ENCODE measurements at regions not wholly inside any gene's neighbourhood (a gene's known extent, or its start where the extent isn't known, plus 50 kb on each side); places are given as distances from the start of the nearest gene placed in this dataset.

DNA sequence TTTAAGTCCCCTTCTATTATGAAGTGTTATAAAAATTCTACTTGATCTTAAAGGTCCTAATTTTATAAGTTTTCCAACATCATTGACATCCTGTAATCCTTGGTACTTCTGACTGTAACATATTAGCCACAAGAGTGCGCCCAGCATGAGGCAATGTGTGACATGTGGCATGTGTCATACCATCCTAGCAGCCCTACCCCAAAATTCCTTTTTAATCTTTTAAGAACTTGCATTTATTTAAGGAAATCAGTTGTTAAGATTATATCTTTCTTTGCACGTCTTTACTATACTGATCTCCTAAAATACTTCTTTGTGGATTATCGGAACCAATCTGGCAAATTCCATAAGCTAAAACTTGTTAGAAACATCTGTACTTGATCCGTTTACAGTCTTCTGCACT is 167.1 kb upstream of the SLC24A3 start:
- DNase-seq (ENCODE audit: low read depth in 2 of 2), result no peak
- H3K4me1 ChIP-seq (ENCODE audit: control insufficient read depth, extremely low read depth, insufficient read depth, low read length), result no peaks in the 10 kb centered on the region
- no peak overlapping the region for H2AFZ ChIP-seq (ENCODE audit: low read length)
- H3K36me3 ChIP-seq (ENCODE audit: control insufficient read depth, insufficient read depth, low read length), result no peaks in the 10 kb centered on the region
- no peaks in the 10 kb centered on the region for H3K27me3 ChIP-seq (ENCODE audit: control insufficient read depth, insufficient read depth, low read length)
- H3K9ac ChIP-seq (ENCODE audit: insufficient read depth, low read length), result no peak overlapping the region
- no peak overlapping the region for H3K4me2 ChIP-seq (ENCODE audit: extremely low read depth, insufficient read depth, low read length)
- no peak for TF ChIP-seq EZH2 (IDR thresholded peaks at IDR 0.05; ENCODE audit: low read length, missing control alignments)
- TF ChIP-seq, protein P1, sequence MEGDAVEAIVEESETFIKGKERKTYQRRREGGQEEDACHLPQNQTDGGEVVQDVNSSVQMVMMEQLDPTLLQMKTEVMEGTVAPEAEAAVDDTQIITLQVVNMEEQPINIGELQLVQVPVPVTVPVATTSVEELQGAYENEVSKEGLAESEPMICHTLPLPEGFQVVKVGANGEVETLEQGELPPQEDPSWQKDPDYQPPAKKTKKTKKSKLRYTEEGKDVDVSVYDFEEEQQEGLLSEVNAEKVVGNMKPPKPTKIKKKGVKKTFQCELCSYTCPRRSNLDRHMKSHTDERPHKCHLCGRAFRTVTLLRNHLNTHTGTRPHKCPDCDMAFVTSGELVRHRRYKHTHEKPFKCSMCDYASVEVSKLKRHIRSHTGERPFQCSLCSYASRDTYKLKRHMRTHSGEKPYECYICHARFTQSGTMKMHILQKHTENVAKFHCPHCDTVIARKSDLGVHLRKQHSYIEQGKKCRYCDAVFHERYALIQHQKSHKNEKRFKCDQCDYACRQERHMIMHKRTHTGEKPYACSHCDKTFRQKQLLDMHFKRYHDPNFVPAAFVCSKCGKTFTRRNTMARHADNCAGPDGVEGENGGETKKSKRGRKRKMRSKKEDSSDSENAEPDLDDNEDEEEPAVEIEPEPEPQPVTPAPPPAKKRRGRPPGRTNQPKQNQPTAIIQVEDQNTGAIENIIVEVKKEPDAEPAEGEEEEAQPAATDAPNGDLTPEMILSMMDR (conservative IDR thresholded peaks at IDR 0.05 in 1 of 2, IDR thresholded peaks at IDR 0.05 in 1 of 2; ENCODE audit: low read depth in 1 of 2, low read length in 2 of 2), result no peak
- no peak overlapping the region for H3K4me3 ChIP-seq (replicated peaks in 1 of 4; ENCODE audit: control extremely low read depth in 1 of 4, insufficient read depth in 1 of 4, low read depth in 3 of 4, low read length in 4 of 4)
- H3K79me2 ChIP-seq (ENCODE audit: control insufficient read depth, insufficient read depth, low read length), result no peaks in the 10 kb centered on the region
- H3K9me3 ChIP-seq (ENCODE audit: control insufficient read depth, insufficient read depth, low read depth, low read length), result no peaks in the 10 kb centered on the region
- no peak overlapping the region for H3K27ac ChIP-seq (ENCODE audit: insufficient read depth, low read length)
- H4K20me1 ChIP-seq (ENCODE audit: control insufficient read depth, extremely low read depth, insufficient read depth, low read length), result no peaks in the 10 kb centered on the region

DNA sequence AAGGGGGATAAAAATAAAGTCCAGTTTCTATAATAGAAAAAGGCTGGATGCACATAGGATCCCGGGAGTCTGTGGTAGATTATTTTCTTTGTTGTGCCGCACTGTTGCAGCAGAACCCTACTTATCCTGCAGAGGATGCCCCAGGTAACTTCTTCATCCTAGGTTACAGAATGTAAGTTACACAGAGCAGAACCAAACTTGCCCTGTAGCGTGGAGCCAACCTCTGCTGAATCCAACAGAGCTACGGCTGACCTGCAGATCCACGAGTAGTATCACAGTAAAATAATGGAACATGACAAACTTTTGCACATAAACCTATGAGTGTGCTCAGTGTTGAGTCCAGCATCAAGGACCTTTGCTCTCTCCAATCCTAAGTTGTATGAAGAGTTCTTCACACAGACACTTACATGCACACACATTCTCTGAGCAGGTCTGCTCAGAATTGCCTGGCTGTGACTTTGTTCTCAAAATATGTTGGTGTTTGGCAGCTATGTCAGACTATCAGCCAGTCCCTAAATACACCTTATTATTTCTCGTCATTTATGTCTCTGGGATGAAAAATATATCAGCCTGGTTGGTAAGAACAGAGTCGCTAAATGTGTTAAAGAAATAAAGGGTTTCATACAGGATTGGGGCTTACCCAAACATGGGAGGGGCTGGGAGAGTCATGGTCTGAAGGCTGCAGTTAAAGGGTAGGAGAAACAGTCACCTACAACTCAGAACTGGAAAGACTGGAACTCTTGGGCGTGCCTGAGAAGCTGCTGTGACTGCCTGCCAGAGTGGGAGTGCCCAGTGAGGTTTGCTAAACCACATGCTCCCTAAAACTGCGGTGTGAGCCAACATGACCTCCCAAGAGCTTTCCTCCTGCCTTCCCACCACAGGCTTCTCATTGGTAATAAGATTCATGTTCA is 165.1 kb upstream of the SLC24A3 start:
- no peak overlapping the region for H2AFZ ChIP-seq (ENCODE audit: low read length)
- no peaks in the 10 kb centered on the region for H3K27me3 ChIP-seq (ENCODE audit: control insufficient read depth, insufficient read depth, low read length)
- no peaks in the 10 kb centered on the region for H4K20me1 ChIP-seq (ENCODE audit: control insufficient read depth, extremely low read depth, insufficient read depth, low read length)
- no peaks in the 10 kb centered on the region for H3K79me2 ChIP-seq (ENCODE audit: control insufficient read depth, insufficient read depth, low read length)
- no peaks in the 10 kb centered on the region for H3K9me3 ChIP-seq (ENCODE audit: control insufficient read depth, insufficient read depth, low read depth, low read length)
- no peaks in the 10 kb centered on the region for H3K36me3 ChIP-seq (ENCODE audit: control insufficient read depth, insufficient read depth, low read length)
- no peak overlapping the region for H3K9ac ChIP-seq (ENCODE audit: insufficient read depth, low read length)
- TF ChIP-seq, protein P1 (conservative IDR thresholded peaks at IDR 0.05 in 1 of 2, IDR thresholded peaks at IDR 0.05 in 1 of 2; ENCODE audit: low read depth in 1 of 2, low read length in 2 of 2), result no peak
- TF ChIP-seq EZH2 (IDR thresholded peaks at IDR 0.05; ENCODE audit: low read length, missing control alignments), result no peak
- H3K4me2 ChIP-seq (ENCODE audit: extremely low read depth, insufficient read depth, low read length), result no peak overlapping the region
- H3K4me3 ChIP-seq (replicated peaks in 1 of 4; ENCODE audit: control extremely low read depth in 1 of 4, insufficient read depth in 1 of 4, low read depth in 3 of 4, low read length in 4 of 4), result no peak overlapping the region
- no peak overlapping the region for H3K27ac ChIP-seq (ENCODE audit: insufficient read depth, low read length)
- DNase-seq (ENCODE audit: low read depth in 2 of 2), result no peak
- H3K4me1 ChIP-seq (ENCODE audit: control insufficient read depth, extremely low read depth, insufficient read depth, low read length), result no peaks in the 10 kb centered on the region

DNA sequence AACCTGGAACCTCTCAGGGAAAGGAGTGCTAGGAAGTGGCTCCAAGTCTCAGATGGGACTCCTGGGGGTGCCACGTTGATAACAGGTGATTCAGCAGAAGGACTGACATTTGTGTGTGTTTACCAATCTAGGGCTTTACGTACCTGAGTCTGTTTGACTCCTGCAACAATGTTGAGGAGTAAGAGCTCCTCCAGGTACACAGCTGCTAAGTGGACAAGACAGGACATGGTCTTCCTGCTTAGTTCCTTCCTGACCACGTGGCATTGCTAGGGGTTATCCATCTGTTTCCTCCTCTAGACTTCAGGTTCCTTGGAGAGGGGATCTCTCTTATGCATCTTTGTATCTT is 164.5 kb upstream of the SLC24A3 start:
- Histone ChIP-seq H3K79me2 (ENCODE audit: control insufficient read depth, insufficient read depth, low read length) (no peaks in the 10 kb centered on the region), H3K9ac (ENCODE audit: insufficient read depth, low read length) (no peak overlapping the region), H2AFZ (ENCODE audit: low read length) (no peak overlapping the region), H3K4me3 (replicated peaks in 1 of 4; ENCODE audit: control extremely low read depth in 1 of 4, insufficient read depth in 1 of 4, low read depth in 3 of 4, low read length in 4 of 4) (no peak overlapping the region), H3K9me3 (ENCODE audit: control insufficient read depth, insufficient read depth, low read depth, low read length) (no peaks in the 10 kb centered on the region), H3K27ac (ENCODE audit: insufficient read depth, low read length) (no peak overlapping the region), H4K20me1 (ENCODE audit: control insufficient read depth, extremely low read depth, insufficient read depth, low read length) (no peaks in the 10 kb centered on the region), H3K4me2 (ENCODE audit: extremely low read depth, insufficient read depth, low read length) (no peak overlapping the region), H3K27me3 (ENCODE audit: control insufficient read depth, insufficient read depth, low read length) (no peaks in the 10 kb centered on the region), H3K36me3 (ENCODE audit: control insufficient read depth, insufficient read depth, low read length) (no peaks in the 10 kb centered on the region), H3K4me1 (ENCODE audit: control insufficient read depth, extremely low read depth, insufficient read depth, low read length) (no peaks in the 10 kb centered on the region)
- TF ChIP-seq EZH2 (IDR thresholded peaks at IDR 0.05; ENCODE audit: low read length, missing control alignments), result no peak
- TF ChIP-seq, protein P1 (conservative IDR thresholded peaks at IDR 0.05 in 1 of 2, IDR thresholded peaks at IDR 0.05 in 1 of 2; ENCODE audit: low read depth in 1 of 2, low read length in 2 of 2), result no peak
- no peak for DNase-seq (ENCODE audit: low read depth in 2 of 2)
